PC-3 (cell line): ENCODE measurements at regions not wholly inside any gene's neighbourhood (a gene's known extent, or its start where the extent isn't known, plus 50 kb on each side); places are given as distances from the start of the nearest gene placed in this dataset.

Experiments used
- EZH2 ChIP-seq: fragments of 300-600 bp; sonication (generic); IDR thresholded peaks from one replicate; pipeline ENCODE4 v1.6.1; 2017; ENCODE audit warnings: antibody characterized with exemption, mild to moderate bottlenecking, low read length; ENCODE audit not compliant: unreplicated experiment
- EZH2phosphoT487 ChIP-seq: fragments of 300-600 bp; sonication (generic); IDR thresholded peaks from 2 replicates; pipeline ENCODE4 v1.6.1; 2018; ENCODE audit warnings: mild to moderate bottlenecking, antibody characterized with exemption, low read length, borderline replicate concordance
- TF ChIP-seq, protein P1 (sequence below): fragments of 300-600 bp; sonication (generic); conservative IDR thresholded peaks from 2 replicates; pipeline ENCODE4 v1.5.1; 2017; ENCODE audit warnings: antibody characterized with exemption, low read depth, mild to moderate bottlenecking, low read length

DNA sequence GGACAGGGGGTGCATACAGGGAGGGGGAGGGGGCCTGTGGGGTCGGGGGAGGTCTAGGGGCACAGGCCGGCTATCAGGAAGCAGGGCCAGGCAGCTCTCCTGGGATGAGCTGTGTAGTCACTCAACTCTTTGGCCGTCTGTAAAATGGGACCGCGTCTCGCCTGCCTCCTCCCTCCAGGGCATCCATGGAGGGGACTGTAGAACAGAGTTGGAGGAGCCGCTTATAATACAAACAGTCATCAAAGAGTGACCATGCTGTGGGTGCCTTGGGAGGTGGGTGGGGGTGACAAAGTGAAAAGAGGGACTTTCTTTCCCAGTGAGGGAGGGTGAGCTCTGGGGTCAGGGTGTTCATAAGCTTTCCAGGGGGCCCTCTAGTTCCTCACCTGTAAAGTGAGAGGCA is 169.6 kb upstream of the HAAO start:
- TF ChIP-seq, protein P1, sequence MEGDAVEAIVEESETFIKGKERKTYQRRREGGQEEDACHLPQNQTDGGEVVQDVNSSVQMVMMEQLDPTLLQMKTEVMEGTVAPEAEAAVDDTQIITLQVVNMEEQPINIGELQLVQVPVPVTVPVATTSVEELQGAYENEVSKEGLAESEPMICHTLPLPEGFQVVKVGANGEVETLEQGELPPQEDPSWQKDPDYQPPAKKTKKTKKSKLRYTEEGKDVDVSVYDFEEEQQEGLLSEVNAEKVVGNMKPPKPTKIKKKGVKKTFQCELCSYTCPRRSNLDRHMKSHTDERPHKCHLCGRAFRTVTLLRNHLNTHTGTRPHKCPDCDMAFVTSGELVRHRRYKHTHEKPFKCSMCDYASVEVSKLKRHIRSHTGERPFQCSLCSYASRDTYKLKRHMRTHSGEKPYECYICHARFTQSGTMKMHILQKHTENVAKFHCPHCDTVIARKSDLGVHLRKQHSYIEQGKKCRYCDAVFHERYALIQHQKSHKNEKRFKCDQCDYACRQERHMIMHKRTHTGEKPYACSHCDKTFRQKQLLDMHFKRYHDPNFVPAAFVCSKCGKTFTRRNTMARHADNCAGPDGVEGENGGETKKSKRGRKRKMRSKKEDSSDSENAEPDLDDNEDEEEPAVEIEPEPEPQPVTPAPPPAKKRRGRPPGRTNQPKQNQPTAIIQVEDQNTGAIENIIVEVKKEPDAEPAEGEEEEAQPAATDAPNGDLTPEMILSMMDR, result no peak
- TF ChIP-seq EZH2 (no peak), EZH2phosphoT487 (no peak)
